ENCODE measurements at regions not wholly inside any gene's neighbourhood (a gene's known extent, or its start where the extent isn't known, plus 50 kb on each side); places are given as distances from the start of the nearest gene placed in this dataset.
"Not testable (repeated sequence)": the region's sequence is repeated elsewhere in the genome, so short reads cannot be mapped to it uniquely, and the experiment has no call there.

DNA sequence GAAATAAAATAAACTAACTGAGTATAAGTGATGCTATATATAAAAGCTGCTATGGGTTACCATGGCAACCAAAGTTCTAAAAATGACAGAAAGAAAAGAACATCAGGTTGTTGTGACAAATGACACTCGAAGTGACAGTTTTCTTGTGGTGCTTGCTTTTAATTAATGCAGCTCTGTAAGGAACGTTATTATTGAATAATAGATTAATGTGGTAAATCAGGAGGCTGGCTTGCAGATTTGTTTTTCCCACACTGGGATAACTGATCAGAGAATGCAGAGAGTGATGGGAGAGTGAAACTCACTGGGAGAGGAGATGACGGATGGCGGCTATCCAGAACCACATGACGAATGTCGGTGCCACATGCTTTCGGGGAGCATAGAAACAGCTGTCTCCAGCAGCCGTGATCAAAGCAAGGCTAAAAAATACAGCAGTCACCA is 207.0 kb upstream of the ATP10A start:
- no peak for DNase-seq

GRCh38 chr15:26069231-26069641 is 206.1 kb upstream of the ATP10A start:
- no peak for DNase-seq

GRCh38 chr15:26066896-26067295 is 203.8 kb upstream of the ATP10A start:
- DNase-seq = no peak

GRCh38 chr15:26065723-26066122 is 202.6 kb upstream of the ATP10A start:
- no peak for DNase-seq

- no peak for DNase-seq
These were observed 198.1 kb upstream of the ATP10A start for GRCh38 chr15:26061248-26061647.

GRCh38 chr15:26056766-26057165 is 193.6 kb upstream of the ATP10A start:
- not testable (repeated sequence) for DNase-seq

- no peak for DNase-seq
These were observed 188.9 kb upstream of the ATP10A start for GRCh38 chr15:26051761-26052675.

- DNase-seq = no peak
These were observed 187.9 kb upstream of the ATP10A start for GRCh38 chr15:26050984-26051383.

DNA sequence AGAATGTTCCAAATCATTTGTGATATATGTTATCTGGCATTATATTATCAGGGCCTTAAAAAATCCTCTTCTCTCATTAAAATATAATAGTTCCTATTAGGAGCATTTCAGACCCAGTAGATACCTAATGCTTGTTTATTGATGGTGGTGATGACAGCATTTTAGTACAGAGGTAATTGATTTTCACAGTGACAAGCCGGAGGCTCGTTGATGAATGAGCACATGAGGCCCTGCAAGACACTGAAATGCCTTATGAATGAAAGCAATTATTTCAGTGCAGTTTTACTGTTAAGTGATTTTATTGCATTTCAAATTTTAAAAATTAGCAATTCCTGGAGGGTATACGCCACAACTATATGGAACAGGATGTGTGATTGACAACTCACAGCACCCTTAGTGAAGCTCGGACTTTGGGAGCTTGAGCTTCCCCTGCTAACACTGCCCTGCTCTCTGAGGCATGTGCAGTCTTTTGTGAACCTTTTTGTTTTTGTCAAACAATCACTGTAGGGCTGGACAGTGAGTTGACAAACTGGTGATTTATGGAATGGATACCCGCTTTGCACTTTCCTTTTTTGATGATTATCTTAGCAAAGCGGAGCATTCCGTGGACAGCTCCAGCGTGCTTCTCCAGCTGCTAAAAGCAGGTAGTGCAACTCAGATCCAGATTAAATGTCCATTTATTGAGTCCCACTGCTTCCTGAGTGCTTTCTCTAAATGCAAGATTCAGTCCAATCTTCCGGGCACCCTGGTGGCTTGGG is 187.0 kb upstream of the ATP10A start:
- no peak for DNase-seq

GRCh38 chr15:26048669-26049068 is 185.5 kb upstream of the ATP10A start:
- no peak for DNase-seq

- no peak for DNase-seq
These were observed 182.4 kb upstream of the ATP10A start for GRCh38 chr15:26045516-26045915.

DNA sequence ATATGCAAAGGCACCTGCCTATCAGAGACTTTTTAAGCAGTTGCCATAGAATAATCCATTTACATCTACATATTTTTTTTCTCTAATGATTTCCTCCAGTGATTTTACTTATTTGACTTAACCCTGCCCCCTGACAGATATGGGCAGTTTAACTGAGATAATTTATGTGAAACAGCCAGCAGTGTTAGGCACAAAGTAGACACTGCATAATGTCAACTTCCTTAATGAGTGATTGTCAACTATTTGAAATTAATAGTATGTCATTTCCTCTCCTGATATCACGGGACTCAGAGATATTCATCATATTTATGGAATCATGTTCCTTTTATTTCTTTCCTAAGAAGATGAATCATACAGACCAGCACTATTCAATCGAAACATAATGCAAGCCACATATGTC is 179.9 kb upstream of the ATP10A start:
- no peak for DNase-seq

DNA sequence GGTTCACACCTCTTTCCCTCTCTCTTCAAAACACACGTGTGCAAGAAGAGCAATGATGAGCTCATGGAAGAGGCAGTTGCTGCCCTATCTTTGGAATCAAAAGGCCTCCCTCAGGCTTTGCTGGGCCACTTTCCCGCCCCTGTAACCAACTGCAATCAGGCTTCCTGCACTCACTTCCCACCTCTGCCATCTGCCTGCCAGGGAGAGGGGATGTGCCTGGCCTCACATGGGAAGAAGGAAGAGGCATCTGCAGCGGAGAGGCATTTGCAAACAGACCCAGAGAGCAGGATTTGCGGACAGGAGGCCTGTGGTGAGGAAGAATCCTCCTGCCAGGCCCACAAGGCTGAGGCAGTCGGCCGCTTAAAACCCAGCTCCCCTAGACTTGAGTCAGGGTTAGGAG is 175.6 kb upstream of the ATP10A start:
- DNase-seq = no peak

GRCh38 chr15:26037369-26037768 is 174.2 kb upstream of the ATP10A start:
- DNase-seq = no peak

- no peak for DNase-seq
These were observed 170.4 kb upstream of the ATP10A start for GRCh38 chr15:26033493-26033892.

DNA sequence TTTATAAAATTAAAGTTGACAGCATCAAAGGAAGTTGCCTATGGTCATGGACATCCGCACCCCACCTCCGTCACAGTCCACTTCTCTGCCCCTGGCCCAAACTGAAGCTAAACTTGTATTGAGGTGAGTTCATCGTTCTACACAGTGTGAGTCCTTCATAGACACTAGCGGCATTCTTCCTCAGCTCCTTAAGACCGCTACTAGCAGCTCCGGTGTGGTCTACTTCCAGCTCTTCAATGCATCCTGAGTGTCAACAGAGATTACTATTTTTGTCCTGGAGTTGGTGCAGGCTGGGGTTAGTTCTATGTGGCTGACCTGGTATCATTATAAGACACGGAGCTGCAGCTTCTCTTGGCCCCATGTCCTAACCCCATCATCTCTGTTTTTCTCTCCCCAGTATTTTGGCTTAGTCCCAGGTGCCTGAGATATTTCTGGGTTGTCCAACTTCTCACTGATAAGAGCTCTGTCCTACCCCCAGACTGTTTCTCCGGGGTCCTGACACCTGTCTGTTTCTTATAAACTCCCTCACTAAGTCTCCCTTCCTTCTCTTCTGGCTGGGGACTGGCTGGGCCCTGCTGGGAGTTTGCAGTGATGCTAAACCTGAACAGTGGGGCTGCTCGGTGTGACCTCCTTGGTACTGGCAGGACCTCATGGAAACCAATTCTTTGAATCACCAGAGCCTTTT is 169.2 kb upstream of the ATP10A start:
- DNase-seq = no peak

GRCh38 chr15:26029586-26029985 is 166.5 kb upstream of the ATP10A start:
- DNase-seq = not testable (repeated sequence)

GRCh38 chr15:26029146-26029545 is 166.0 kb upstream of the ATP10A start:
- DNase-seq = no peak

GRCh38 chr15:26028086-26028740 is 165.1 kb upstream of the ATP10A start:
- DNase-seq = no peak

- DNase-seq = not testable (repeated sequence)
These were observed 163.5 kb upstream of the ATP10A start for GRCh38 chr15:26026671-26027070.

GRCh38 chr15:26024241-26024640 is 161.1 kb upstream of the ATP10A start:
- DNase-seq = no peak

DNA sequence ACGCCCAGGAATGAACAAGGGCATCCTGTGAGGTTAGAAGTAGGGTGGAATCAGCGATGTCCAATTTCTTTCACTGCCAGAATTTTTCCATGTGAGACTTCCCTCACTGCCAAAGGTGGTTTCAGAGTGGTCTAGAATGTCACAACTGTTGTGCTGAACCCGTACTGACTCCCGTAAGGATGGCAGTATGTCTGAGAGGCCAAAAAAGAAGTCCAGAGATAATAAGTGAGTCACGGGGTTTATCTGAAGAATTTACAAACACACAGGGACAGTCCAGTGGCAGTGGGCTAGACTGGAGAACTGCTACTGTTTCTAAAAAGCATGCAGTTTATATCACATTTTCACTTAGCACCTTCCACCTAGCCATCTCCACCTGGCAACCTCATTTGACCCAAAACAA is 160.6 kb upstream of the ATP10A start:
- no peak for DNase-seq

DNA sequence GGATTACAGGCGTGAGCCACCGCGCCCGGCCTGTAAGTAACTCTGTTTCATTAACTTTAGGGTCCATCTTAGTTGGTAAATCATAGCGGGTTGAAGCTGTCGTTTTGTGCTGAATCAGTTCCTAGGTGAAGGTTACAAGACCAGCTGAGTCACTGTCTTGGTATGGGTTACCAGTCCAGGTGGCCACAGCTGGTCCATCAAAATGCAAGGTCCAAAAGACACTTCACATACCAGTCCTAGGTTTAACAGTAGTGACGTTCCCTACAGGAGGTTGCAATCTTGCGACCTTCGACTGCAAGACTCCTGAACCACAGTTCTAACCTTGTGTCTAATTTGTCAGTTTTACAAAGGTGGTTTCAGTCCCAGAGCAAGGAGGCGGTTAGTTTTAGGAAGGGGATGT is 160.1 kb upstream of the ATP10A start:
- DNase-seq = no peak

Measured in CD4-positive, alpha-beta T cell treated with Interferon gamma for 1 hour (primary cell).